HL-60 (cell line): ENCODE measurements at regions not wholly inside any gene's neighbourhood (a gene's known extent, or its start where the extent isn't known, plus 50 kb on each side); places are given as distances from the start of the nearest gene placed in this dataset.

Experiments
- GABPA ChIP-seq: IDR thresholded peaks from 2 replicates; pipeline ENCODE4 v1.6.1; 2012; ENCODE audit warnings: low read depth
- POLR2AphosphoS5 ChIP-seq: IDR thresholded peaks from 2 replicates; pipeline ENCODE4 v1.6.1; 2012; ENCODE audit warnings: low read depth
- TF ChIP-seq, protein P1 (sequence below): IDR thresholded peaks from one replicate; pipeline ENCODE4 v1.5.1; 2011; ENCODE audit warnings: low read length, control low read depth, inconsistent platforms; ENCODE audit not compliant: insufficient read depth

DNA sequence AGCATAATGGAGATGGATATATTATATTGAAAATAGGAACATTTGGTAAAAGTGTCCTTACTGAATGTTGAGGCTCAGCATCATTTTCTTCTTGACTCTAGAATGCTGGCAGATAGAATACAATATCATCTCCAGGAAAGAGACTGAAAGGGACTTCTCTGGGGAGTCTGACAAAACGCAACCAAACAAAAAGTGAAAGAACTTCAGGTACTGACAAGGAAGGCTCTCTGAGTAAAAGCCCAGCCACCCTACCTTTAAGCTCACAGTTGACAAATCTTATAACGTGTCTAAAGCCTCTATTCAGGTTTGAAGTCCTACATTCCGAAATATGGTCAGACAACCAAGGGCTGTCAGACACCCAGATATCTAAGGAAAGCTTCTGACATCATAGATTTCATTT, 590.8 kb downstream of the SOX6 start:
- TF ChIP-seq, protein P1, sequence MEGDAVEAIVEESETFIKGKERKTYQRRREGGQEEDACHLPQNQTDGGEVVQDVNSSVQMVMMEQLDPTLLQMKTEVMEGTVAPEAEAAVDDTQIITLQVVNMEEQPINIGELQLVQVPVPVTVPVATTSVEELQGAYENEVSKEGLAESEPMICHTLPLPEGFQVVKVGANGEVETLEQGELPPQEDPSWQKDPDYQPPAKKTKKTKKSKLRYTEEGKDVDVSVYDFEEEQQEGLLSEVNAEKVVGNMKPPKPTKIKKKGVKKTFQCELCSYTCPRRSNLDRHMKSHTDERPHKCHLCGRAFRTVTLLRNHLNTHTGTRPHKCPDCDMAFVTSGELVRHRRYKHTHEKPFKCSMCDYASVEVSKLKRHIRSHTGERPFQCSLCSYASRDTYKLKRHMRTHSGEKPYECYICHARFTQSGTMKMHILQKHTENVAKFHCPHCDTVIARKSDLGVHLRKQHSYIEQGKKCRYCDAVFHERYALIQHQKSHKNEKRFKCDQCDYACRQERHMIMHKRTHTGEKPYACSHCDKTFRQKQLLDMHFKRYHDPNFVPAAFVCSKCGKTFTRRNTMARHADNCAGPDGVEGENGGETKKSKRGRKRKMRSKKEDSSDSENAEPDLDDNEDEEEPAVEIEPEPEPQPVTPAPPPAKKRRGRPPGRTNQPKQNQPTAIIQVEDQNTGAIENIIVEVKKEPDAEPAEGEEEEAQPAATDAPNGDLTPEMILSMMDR: no peak
- no peak for TF ChIP-seq POLR2AphosphoS5
- TF ChIP-seq GABPA: no peak
